Breast epithelium (tissue), 3 donors: ENCODE measurements at regions not wholly inside any gene's neighbourhood (a gene's known extent, or its start where the extent isn't known, plus 50 kb on each side); places are given as distances from the start of the nearest gene placed in this dataset.

Source experiments
- CTCF ChIP-seq, 3 donors: fragments of 450-650 bp; IDR thresholded peaks; one replicate each; pipeline ENCODE4 v1.5.1; 2016 to 2017; ENCODE audit warnings: antibody characterized with exemption in 3 of 3, mild to moderate bottlenecking in 3 of 3, moderate library complexity in 3 of 3
- POLR2A ChIP-seq: fragments of 450-650 bp; IDR thresholded peaks from one replicate; pipeline ENCODE4 v1.6.1; 2016; ENCODE audit warnings: antibody characterized with exemption, mild to moderate bottlenecking, moderate library complexity
- POLR2AphosphoS5 ChIP-seq, 3 donors: sonication (generic); formaldehyde crosslinking; IDR thresholded peaks; one replicate each; pipeline ENCODE4 v1.6.1; 2017; ENCODE audit warnings: antibody characterized with exemption in 3 of 3

DNA sequence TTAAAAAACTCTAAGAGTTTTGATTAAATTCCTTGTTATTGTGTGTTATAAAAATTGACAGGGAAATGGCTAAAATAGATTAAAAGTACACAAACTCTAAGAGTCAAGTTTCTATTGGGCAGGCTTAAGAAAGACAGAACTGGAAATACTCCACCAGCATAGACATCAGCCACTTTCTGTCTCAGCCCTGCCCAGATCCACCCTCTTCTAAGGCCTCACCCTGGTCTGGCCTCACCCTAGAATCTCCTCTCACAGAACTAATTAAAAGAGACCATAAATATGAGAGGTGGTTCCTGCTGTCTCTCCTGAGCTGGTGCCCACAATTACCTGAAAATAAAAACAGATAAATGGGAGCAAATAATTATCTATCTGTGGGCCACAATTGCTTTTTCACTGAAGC, 1951.0 kb downstream of the TP53TG3F start:
- no peak for TF ChIP-seq POLR2AphosphoS5 (IDR thresholded peaks at IDR 0.05)
- no peak for TF ChIP-seq CTCF (IDR thresholded peaks at IDR 0.05)
- no peak for TF ChIP-seq POLR2A
